ENCODE measurements at regions not wholly inside any gene's neighbourhood (a gene's known extent, or its start where the extent isn't known, plus 50 kb on each side); places are given as distances from the start of the nearest gene placed in this dataset.
"Not testable (repeated sequence)": the region's sequence is repeated elsewhere in the genome, so short reads cannot be mapped to it uniquely, and the experiment has no call there.

DNA sequence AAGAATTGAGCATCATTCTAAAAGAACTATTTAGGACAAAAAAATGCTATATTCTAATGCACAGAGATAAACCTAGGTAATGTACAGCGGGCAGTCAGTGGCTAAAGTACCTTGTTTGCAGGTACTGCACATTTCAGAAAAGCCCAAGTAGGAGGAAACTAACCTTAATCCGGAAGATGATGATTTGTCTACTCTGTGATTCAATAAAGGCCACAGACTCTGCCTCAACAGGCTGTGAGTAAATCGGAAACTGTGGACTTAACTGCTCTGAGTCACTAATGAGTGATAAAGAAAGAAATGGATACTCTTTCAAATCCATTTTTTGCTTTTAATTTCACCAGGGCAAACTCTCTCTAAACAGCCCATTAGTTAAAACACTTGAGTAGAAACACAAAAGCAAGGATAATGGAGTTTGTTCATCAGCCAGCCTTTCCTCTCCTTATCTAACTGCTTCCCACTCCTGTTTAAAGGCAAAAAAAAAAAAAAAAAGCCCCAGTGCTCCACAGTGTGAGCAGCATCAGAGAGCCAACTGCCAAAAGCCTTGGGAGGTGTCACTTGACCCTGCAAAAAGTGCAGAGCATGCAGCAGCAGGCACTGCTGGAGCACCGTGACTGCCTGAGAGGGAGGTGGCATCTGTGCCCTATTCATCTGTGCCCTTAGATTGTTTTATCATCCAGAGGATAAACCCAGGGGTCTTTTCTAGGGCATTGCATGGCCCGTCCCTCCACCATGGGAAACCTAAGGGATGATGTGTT, 187.7 kb downstream of the SATB1 start:
- no peak for DNase-seq

DNA sequence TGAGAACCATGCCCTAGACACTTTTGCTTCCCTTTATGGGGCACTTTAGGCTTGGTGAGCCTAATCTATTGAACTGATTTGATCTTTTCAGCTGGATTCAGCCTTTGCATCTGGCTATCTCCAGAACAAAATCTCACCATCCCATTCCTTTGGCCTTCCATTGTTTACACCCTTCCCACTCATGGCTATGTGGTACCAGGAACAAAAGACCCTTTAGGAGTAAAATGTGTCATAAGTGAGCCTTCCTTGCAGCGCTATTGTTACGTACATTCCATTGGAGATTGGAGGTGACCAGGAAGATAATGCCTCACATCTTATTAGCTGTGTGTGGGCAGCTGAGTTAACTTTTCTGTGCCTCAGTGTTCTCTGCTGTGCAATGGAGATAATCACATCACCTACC, 188.4 kb downstream of the SATB1 start:
- DNase-seq, result no peak

DNA sequence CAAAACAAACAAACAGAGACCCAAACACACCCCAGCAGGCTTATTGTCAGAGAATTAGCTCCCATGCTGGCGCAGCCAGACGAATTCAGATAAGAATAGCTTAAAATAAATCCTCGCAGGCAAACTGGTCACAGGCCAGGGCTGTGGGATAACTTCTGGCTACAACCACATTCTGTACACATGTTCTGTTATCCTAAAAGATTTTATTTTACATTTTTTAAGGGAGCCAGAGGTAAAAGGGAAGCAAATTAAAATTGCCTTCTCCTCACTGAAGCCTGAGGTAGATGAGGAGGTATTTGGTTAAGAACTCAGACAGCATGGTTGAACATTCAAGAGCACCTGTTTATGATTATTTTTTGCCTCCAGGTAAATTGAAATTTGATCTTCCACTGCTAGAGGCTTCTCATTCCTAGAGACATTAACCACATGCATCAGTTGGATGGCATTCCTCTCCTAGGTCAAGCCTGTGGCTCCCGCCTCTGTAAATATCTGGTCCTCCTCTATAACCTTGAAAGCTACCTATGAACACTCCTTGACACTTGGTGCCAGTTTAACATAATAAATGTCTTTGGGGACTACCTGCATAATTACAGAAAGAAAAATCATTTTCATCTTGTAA, 190.3 kb downstream of the SATB1 start:
- no peak for DNase-seq

DNA sequence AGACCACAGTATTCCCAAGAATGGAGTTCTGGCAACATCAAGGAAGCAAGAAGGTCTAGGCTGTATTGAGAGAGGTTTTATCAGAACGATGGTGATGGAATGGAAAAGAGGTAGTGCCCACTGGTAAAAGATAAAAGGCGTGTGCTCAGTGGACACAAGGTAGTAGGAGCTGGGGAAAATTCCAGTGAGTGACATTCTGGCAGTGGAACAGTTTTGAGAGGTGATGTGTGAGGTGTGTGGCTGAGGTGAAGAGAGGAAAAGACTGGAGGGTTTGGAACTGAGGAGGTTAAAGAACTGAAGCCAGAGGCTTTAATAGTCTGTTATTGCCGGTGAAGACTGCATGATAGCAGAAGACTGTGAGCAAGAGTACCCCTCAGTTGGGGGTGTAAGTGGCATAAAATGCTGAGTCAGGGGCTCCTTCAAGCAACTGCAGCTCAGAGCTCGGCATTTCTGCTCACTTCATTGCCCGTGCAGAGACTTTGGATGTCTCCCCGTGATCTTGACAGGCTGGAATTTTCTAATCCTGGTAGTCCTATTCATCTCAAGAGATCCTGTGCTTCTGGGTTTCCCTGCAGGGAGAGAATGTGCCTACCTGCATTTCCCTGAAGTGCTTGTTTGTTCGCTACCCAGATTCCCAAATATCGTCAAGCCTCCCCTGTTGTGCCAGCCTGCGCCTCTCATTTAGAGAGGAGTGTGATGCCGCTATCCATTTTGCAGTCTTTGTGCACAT, 191.0 kb downstream of the SATB1 start:
- DNase-seq, result peak in 2 of 51 donors; percentile 0 to 3

DNA sequence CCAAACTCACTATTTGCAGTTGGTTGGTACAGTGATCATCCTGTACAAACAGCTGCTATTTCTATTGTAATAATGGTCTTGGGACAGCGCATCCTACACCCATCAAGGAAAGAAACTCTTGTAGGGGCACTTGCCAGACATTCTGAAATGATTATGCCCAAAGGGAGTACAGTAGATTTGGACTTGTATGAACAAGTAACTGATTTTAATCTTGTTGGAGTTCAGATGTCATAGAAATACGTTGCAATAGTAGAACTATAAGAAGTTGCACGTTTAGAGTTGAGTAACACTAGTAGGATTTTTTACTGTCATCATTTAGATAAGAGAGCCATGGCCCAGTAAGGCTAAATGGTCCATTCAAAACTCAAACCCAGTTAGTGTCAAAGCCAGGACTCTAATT, 192.8 kb downstream of the SATB1 start:
- no peak for DNase-seq

DNA sequence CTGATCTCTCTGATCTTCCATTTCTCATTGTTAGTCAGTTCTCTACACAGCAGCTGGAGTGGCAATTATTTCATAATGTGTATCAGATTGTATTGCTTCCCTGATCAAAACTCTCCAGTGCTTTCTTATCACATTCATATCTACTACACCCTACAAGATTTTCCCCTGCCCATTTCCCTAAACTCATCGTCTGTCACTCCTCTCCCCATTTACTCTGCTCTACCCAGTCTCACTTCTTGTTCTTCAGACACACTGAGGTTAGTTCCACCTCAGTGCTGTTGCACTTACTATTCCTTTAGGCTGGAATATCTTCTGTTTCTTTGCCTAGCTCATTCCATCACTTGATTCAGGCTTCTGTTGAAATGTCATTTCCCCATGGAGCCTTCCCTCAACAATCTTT, 197.1 kb downstream of the SATB1 start:
- DNase-seq, result no peak

DNA sequence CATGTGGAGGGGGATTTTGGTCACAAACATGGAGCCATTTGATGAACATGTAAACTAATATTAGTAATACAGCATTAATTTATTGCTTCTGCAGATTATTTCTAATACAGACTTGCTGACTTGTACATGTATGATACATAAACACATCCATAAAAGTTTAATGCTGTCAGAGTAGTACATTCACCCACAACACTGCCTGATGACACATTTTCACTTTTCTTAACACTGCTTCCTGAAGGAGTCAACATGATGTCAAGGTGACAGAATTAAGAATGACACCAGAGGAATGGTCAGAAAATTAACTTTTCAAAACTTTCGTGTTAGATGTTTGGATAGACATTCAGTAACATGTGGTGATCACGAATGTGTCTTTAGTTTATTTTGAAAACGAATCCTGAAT, 199.4 kb downstream of the SATB1 start:
- DNase-seq, result no peak

DNA sequence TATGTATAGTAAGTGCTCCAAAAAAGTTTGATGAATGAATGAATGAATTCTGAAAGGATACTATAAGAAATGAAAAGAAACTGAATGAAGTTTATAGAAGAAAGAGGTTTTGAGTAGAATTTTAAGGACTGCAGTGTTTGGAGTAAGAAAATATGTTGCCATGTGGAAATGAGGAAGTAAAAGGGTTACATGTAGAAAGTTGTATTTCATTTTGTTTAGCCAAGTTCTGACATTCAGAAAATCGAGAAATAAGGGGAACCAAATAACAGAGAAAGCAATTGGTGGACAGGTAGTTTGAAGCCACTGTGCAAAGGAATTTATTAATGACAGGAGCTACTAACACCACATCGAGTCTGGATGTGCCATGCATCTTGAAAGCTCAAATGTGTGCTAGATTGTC, 200.7 kb downstream of the SATB1 start:
- no peak for DNase-seq

DNA sequence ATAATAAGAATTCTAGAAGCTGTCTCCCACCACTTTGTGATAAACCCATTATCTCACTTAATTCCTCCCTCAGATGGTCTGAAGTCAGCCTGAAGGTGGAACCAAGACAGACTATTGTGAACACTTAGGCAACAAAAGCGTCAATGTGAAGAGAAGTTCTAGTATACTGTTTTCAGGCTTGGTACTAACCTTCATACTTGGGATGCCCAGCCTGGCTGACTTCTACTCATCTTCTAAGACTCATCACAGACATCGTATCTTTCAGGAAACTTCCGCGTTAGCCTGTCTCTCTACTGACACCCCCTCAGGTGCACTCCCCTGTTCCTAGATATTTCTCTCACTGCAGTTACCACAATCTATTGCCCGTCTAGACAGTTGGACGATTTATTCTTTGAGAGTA, 201.2 kb downstream of the SATB1 start:
- DNase-seq, result no peak

DNA sequence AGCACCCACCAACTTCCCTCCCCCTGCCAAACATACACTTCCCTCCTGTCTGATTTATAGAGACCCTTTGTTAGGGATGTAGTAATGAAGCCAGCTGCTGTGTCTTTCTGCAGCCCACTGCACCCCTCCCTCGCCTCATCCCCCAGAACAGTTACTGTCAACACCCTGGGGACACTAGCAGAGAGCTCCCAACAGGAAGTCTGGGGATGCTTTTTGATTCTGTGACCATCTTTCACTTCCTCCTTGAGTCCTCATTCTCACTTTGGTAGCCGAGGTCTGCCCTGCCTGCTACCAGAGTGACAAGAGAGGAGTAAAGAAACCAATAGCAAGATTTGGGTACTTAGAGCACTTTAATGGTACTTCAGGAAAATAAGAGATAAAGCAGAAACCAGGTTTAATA, 201.6 kb downstream of the SATB1 start:
- peak in 12 of 51 donors; percentile 1 to 66 (median 14) for DNase-seq

DNA sequence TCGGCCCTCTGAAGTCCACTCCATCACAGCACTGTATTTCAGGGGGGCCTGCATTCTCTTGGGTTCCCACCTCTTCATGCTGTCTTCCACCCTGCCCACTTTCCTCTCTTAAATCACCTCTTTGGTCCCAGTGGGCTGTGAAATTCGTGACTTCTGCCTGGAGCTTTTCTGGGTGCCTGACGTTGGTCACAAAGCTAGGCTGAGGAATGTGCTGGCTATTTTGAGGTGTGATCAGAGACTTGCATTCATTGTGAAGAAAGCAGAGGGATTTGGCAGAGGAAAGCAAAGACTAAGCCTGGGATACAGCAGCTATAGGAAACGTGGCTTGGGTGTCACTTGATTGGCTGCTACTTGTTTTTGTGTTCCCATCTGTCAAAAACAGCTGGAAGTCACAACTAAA, 202.5 kb downstream of the SATB1 start:
- peak in 1 of 51 donors; percentile 27 for DNase-seq

DNA sequence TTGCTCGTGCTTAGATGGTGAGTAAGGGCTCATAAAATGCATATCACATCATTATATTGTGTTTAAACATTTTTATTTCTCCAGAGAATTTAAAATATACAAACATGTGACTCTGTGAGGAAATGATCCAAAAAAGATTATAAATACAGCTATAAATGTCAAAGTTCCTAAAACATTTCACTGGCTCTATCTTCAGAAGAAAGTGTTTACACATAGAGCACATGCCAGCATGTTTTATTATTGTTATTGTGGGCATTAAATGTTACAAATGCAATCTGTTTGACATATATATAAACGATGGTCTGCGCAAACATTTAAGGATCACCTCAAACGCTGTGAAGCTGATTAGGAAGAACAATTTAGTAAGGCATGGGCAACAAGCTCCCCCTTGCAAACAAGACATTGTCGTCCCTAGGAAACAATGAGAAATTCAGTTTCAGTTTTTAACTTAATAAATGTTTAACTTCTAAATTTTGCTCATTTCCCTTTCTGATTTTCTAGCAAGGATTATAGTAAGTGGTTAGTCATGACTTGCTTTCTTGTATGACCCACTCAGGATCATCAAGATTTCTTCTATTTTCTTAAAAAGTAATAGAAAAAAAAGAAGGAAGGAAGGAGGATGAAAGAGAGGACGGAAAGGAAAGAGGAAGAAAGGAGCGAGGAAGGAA, 207.5 kb downstream of the SATB1 start:
- DNase-seq, result no peak

DNA sequence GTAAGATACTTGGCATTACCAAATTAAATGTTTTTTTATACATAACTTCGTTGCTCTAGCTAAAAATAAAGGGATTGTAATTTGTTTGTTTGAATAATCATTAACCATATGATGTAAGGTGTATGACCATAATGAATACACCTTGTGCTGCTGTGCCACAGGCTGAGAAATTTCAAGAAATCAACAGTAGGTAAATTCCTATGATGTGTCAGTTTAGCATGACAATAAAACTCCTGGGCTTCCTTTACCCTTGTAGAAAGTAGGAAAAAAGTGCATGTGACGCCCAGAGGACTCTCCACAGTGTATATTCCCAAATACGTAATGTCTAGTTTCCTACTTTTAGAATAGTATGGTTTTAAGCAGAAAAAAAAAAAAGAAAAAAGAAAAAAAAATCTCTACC, 208.1 kb downstream of the SATB1 start:
- no peak for DNase-seq

DNA sequence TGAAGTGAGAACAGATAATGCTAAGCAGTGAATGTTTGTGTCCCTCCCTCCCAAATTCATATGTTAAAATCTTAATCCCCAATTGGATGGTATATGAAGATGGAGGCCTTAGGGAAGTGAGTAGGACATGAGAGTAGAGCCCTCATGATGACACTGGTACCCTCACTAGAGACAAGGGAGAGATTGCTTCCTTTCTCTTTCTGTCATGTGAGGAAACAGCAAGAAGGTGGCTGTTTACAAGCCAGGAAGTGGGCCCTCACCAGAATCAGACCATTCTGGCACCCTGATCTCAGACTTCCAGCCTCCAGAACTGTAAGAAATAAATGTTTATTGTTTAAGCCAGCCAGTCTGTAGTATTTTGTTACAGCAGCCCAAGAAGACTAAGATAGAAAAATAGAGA, 209.5 kb downstream of the SATB1 start:
- DNase-seq, result no peak

DNA sequence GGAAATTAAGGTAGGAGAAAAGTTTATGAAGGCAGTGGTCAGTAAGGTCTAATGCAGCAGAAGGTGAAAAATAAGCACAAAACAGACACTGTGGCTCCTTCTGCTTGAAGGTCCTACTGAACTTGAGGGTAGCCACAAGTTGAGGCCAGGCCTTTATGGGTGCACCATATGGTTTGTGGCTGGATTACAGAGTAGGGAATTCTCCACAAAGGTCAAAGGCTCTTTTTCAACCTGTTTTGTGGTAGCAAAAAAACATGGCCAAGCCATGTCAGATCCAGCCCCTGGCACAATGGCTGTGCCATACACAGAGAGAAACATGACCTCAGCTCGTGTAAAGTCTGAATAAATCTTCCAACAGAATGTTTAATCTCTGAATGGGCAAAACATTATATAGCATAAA, 214.0 kb downstream of the SATB1 start:
- DNase-seq, result no peak

DNA sequence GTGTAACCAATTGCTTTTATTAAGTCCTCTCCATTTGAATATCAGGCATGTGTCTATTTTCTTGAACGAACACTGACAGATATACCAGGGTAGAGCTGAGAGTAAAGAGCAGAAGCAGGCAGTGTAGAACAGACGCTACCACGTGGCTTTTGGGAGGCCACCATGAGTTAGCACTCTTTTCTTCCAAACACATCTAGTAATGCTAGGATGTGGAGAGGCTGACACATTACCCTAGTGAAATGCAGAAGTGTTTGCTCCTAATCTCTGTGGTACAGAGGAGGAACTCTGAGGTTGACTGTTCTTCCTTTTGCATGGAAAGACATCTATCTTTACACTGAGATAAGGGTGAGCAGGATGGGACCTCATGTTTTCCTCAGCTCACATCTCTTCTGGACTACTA, 216.3 kb downstream of the SATB1 start:
- DNase-seq, result peak in 3 of 51 donors; percentile 1 to 5 (median 2)

DNA sequence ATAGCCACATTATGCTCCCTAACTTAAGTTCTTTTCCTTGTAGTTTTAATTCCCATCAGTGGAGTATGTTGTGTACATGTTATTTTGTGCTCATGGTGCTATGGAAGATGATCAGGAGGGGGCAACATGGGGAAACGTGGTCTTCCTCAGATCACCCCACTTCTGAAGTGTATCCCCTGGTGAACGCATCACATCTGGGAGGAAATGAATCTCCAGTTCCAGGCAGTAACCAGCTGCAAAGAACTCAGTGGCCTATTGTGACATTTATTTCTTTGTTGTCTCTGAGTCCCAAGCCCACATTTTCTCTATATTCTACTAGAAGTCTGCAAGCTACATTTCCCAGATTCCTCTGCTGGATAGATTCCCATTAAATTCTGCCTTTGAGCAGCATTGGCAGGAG, 217.0 kb downstream of the SATB1 start:
- no peak for DNase-seq

DNA sequence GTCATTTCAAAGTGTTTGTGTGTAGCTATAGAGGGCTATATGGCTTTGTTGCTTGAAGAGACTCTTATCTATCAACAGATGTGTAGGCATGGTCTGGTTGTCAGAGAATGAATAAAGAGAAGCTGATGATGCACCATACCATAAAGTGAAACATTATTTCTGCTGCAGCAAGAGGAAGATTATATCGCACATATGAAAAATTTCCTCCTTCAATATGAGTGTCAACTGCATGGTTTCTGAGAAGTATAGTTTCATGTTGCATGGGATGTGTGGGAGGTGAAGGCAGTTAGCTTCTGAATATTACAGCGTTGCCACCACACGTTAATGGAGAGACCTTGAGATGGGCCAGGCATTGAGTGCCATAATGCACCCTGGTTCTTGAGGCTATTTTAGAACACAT, 217.9 kb downstream of the SATB1 start:
- DNase-seq, result no peak

DNA sequence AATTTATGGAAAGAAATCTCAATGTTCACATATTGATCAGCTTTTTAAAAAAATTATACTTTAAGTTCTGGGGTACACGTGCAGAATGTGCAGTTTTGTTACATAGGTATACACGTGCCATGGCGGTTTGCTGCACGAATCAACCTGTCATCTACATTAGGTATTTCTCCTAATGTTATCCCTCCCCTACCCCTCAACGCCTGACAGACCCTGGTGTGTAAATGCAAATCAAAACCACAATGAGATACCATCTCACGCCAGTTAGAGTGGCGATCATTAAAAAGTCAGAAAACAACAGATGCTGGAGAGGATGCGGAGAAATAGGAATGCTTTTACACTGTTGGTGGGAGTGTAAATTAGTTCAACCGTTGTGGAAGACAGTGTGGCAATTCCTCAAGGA, 219.4 kb downstream of the SATB1 start:
- DNase-seq, result not testable (repeated sequence)

DNA sequence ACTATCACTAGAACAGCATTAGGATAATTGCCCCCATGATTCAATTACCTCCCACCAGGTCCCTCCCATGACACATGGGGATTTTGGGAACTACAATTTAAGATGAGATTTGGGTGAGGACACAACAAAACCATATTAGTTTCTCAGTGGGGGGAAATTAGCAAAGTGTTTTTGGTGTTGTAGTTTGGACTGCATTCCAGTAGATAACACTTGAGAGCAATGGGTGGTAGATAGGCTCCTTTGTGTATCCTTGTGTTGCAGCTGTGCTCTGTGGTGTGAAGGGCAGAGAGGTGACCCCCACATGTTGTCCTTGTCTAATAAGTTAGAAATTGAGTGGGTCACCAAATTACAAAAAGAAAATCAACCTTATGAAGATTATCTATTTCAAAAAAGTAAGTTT, 223.8 kb downstream of the SATB1 start:
- DNase-seq, result no peak

DNA sequence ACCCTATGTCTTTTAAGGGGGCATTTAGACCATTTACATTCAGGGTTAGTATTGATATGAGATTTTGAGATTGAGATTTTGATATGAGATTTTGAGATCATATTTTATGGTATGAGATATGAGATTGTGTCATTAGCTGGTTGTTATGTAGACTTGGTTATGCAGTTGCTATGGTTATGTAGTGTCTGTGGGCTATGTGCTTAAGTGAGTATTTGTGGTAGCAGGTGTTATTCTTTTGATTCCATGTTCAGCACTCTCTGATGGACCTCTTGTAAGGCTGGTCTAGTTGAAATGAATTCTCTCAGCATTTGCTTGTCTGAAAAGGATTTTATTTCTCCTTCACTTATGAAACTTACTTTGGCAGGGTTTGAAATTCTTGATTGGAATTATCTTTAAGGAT, 225.4 kb downstream of the SATB1 start:
- no peak for DNase-seq

DNA sequence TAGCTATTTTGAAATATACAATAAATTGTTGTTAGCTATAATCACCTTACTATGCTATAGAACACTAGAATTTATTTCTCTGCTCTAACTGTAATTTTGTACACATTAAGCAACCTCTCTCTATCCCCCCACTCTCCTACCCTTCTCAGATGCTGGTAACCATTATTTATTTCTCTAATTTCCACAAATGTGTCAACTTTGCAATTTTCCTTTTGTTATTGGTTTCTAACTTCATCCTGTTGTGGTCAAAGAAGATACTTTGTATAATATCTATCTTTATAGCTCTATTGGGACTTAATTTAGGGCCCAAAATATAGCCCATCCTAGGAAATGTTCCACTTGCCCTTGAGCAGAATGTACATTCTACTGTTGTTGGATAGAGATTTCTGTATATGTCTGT, 229.3 kb downstream of the SATB1 start:
- DNase-seq, result no peak

Measured in hypothalamus (tissue), 51 donors.